B cell (primary cell): ENCODE measurements at regions not wholly inside any gene's neighbourhood (a gene's known extent, or its start where the extent isn't known, plus 50 kb on each side); places are given as distances from the start of the nearest gene placed in this dataset.

Source experiments
- ATAC-seq: fragments of 200-7000 bp; cut with Tn5 transposase; one replicate; pipeline ENCODE4 v1.10.0; 2021; ENCODE audit warnings: low read depth, mild to moderate bottlenecking, moderate number of reproducible peaks, moderate library complexity
- CTCF ChIA-PET: fragments of 350-600 bp; sonication (Branson Sonifier 250); formaldehyde crosslinking; loops from one replicate; lab custom pipeline; 2021; ENCODE audit warnings: antibody characterized with exemption, inconsistent platforms; lab: Charles Lee
- POLR2A ChIA-PET: fragments of 350-600 bp; sonication (Branson Sonifier 250); formaldehyde crosslinking; loops from one replicate; lab custom pipeline; 2021; ENCODE audit warnings: antibody characterized with exemption; lab: Charles Lee
- DNase-seq: peaks from one replicate; pipeline ENCODE4 v3.0.0; 2013
- H2AFZ ChIP-seq: 2 replicates; pipeline ENCODE4 v1.6.1; 2012; ENCODE audit warnings: mild to moderate bottlenecking, low read depth, low read length; ENCODE audit not compliant: insufficient read depth, poor library complexity, severe bottlenecking
- H3K27ac ChIP-seq, 2 donors: 1 replicate in 1 of 2; 2 replicates in 1 of 2; pipeline ENCODE4 v1.5.1; 2012 to 2013; ENCODE audit warnings: low read length in 2 of 2, mild to moderate bottlenecking in 2 of 2, moderate library complexity in 1 of 2
- H3K27me3 ChIP-seq, 4 experiments: fragments of 200-600 bp in 1 of 4; sonication (generic) in 1 of 4; replicated peaks in 1 of 4; 1 replicate in 2 of 4; 2 replicates in 2 of 4; pipeline versions ENCODE4 v1.6.1 to v1.7.0; 2013 to 2016; ENCODE audit warnings: low read length in 3 of 4, mild to moderate bottlenecking in 2 of 4, mixed read lengths in 1 of 4, moderate library complexity in 1 of 4; ENCODE audit not compliant: insufficient read depth in 4 of 4, control insufficient read depth in 3 of 4; ENCODE audit errors: control extremely low read depth in 1 of 4
- H3K36me3 ChIP-seq, 2 experiments: replicated peaks in 1 of 2; 1 replicate in 1 of 2; 2 replicates in 1 of 2; pipeline versions ENCODE4 v1.6.1 to v1.7.1; 2013; ENCODE audit warnings: low read length in 1 of 2; ENCODE audit not compliant: insufficient read depth in 2 of 2, control insufficient read depth in 1 of 2; ENCODE audit errors: control extremely low read depth in 1 of 2, extremely low read depth in 1 of 2
- H3K4me1 ChIP-seq, 2 donors: fragments of 200-600 bp in 1 of 2; sonication (generic) in 1 of 2; 1 replicate in 1 of 2; 2 replicates in 1 of 2; pipeline versions ENCODE4 v1.5.1 to v1.6.1; 2013 to 2017; ENCODE audit warnings: low read length in 2 of 2; ENCODE audit not compliant: control insufficient read depth in 2 of 2, insufficient read depth in 2 of 2
- H3K4me2 ChIP-seq: replicated peaks from 2 replicates; pipeline ENCODE3; 2012; ENCODE audit warnings: mild to moderate bottlenecking, low read depth, low read length; ENCODE audit not compliant: poor library complexity, severe bottlenecking
- H3K4me3 ChIP-seq, 5 experiments: fragments of 200-600 bp in 1 of 5; sonication (generic) in 1 of 5; 1 replicate in 3 of 5; 2 replicates in 2 of 5; pipeline versions ENCODE4 v1.5.1 to v1.7.0; 2011 to 2016; ENCODE audit warnings: low read length in 4 of 5, mild to moderate bottlenecking in 4 of 5, low read depth in 2 of 5, control low read depth in 1 of 5, moderate library complexity in 1 of 5; ENCODE audit not compliant: insufficient read depth in 1 of 5; ENCODE audit errors: control extremely low read depth in 1 of 5, extremely low read depth in 1 of 5
- H3K79me2 ChIP-seq: fragments of 200-600 bp; sonication (generic); one replicate; pipeline ENCODE4 v1.6.0; 2016; ENCODE audit warnings: low read length; ENCODE audit not compliant: control insufficient read depth, insufficient read depth
- H3K9ac ChIP-seq: fragments of 200-600 bp; sonication (generic); 2 replicates; pipeline ENCODE4 v1.6.1; 2017; ENCODE audit warnings: mild to moderate bottlenecking, low read length, moderate library complexity
- H3K9me3 ChIP-seq, 3 donors: one replicate each; pipeline versions ENCODE4 v1.6.1 to v1.7.1; 2013; ENCODE audit warnings: low read length in 2 of 3; ENCODE audit not compliant: control insufficient read depth in 2 of 3, insufficient read depth in 1 of 3; ENCODE audit errors: control extremely low read depth in 1 of 3
- H4K20me1 ChIP-seq: 2 replicates; pipeline ENCODE4 v1.6.0; 2012; ENCODE audit warnings: mild to moderate bottlenecking, low read length; ENCODE audit not compliant: insufficient read depth, control insufficient read depth, poor library complexity, severe bottlenecking
- H3K27ac Mint-ChIP-seq: one replicate; pipeline ENCODE4 v1.8.0; 2021; ENCODE audit warnings: mixed read lengths
- H3K27me3 Mint-ChIP-seq: one replicate; pipeline ENCODE4 v1.8.0; 2021; ENCODE audit warnings: mixed read lengths
- H3K4me1 Mint-ChIP-seq: one replicate; pipeline ENCODE4 v1.8.0; 2021; ENCODE audit warnings: mixed read lengths
- H3K4me3 Mint-ChIP-seq: one replicate; pipeline ENCODE4 v1.8.0; 2021; ENCODE audit warnings: mixed read lengths
- H3K9me3 Mint-ChIP-seq: one replicate; pipeline ENCODE4 v1.8.0; 2022; ENCODE audit warnings: mixed read lengths; ENCODE audit not compliant: insufficient read depth
- CTCF ChIP-seq: fragments of 200-600 bp; IDR thresholded peaks from one replicate; pipeline ENCODE4 v1.8.0; 2022; ENCODE audit warnings: antibody characterized with exemption, mild to moderate bottlenecking
- EZH2 ChIP-seq: IDR thresholded peaks from 2 replicates; pipeline ENCODE4 v1.6.1; 2012; ENCODE audit warnings: borderline replicate concordance, low read depth, mild to moderate bottlenecking, moderate library complexity, low read length; ENCODE audit not compliant: insufficient read depth, poor library complexity, severe bottlenecking
- WGBS: methylation state at CpG from one replicate; pipeline ENCODE4 v1.1.5; 2013; ENCODE audit warnings: missing lambda C conversion rate; ENCODE audit not compliant: insufficient coverage; 5-methylcytosine and 5-hydroxymethylcytosine counted together
- intact Hi-C: fragments of 100-400 bp; cut with micrococcal nuclease; formaldehyde crosslinking; loops from one replicate; pipeline ENCODE4 v1.10.0; 2022

GRCh38 chr18:55778788-55779690, 191.0 kb upstream of the TCF4 start:
- Histone ChIP-seq H3K9me3 (no peaks in the 10 kb centered on the region), H3K27me3 (peaks cover 0 to 4% (median 0%) of the 10 kb centered on the region in 4 experiments), H4K20me1 (no peaks in the 10 kb centered on the region), H3K36me3 (no peaks in the 10 kb centered on the region), H3K4me1 (peaks cover 19 to 27% of the 10 kb centered on the region in 2 donors), H3K4me3 (peak overlapping the region; percentile 64 to 94 (median 71)), H3K27ac (peak overlapping the region in 1 of 2 donors; percentile 71), H3K9ac (peak overlapping the region; percentile 80), H3K79me2 (no peaks in the 10 kb centered on the region), H3K4me2 (peak overlapping the region; percentile 96), H2AFZ (peak overlapping the region; percentile 83)
- WGBS, result 0% methylated on average over 1 of the region's 17 CpGs
- intact Hi-C loops, result loop anchor here (10.0 kb wide), 3 partner anchors 264 to 534 kb away; no protein-coding TSS in a partner anchor
- CTCF ChIA-PET, result interaction anchor here (0.7 to 2.4 kb wide), 6 partner anchors 7 to 859 kb away, joined by 3 to 16 read pairs (median 3); no protein-coding TSS in a partner anchor
- peak; percentile 42 for ATAC-seq
- H3K9me3 Mint-ChIP-seq, result no peaks in the 10 kb centered on the region
- TF ChIP-seq EZH2 (no peak), CTCF (no peak)
- H3K4me3 Mint-ChIP-seq, result peak overlapping the region; percentile 87
- peaks cover 36% of the 10 kb centered on the region for H3K4me1 Mint-ChIP-seq
- H3K27me3 Mint-ChIP-seq, result peaks cover 14% of the 10 kb centered on the region
- peak; percentile 81 for DNase-seq
- peak overlapping the region; percentile 78 for H3K27ac Mint-ChIP-seq
- POLR2A ChIA-PET, result interaction anchor here (0.6 to 0.9 kb wide), 3 partner anchors 355 to 458 kb away, joined by 3 to 4 read pairs (median 4); no protein-coding TSS in a partner anchor
